MM.1S (cell line): ENCODE measurements at regions not wholly inside any gene's neighbourhood (a gene's known extent, or its start where the extent isn't known, plus 50 kb on each side); places are given as distances from the start of the nearest gene placed in this dataset.

Experiments
- DNase-seq: peaks from one replicate; pipeline ENCODE4 v3.0.0-alpha.2; 2015
- H2AFZ ChIP-seq: fragments of 300-600 bp; sonication (generic); 2 replicates; pipeline ENCODE4 v1.6.0; 2016; ENCODE audit warnings: antibody characterized with exemption, low read length
- H3F3A ChIP-seq: fragments of 300-600 bp; sonication (generic); 2 replicates; pipeline ENCODE4 v1.6.1; 2016; ENCODE audit warnings: mild to moderate bottlenecking, antibody characterized with exemption, low read length, moderate library complexity, mixed read lengths; ENCODE audit not compliant: insufficient read depth
- H3K27ac ChIP-seq: fragments of 300-600 bp; sonication (generic); 2 replicates; pipeline ENCODE4 v1.5.1; 2016; ENCODE audit warnings: mild to moderate bottlenecking, low read length
- H3K27me3 ChIP-seq: fragments of 300-600 bp; sonication (generic); replicated peaks from 2 replicates; pipeline ENCODE4 v1.6.0; 2016; ENCODE audit warnings: low read length; ENCODE audit not compliant: insufficient read depth
- H3K36me3 ChIP-seq: fragments of 300-600 bp; sonication (generic); replicated peaks from 2 replicates; pipeline ENCODE4 v1.6.1; 2016; ENCODE audit warnings: mild to moderate bottlenecking, low read length, mixed read lengths; ENCODE audit not compliant: insufficient read depth
- H3K4me1 ChIP-seq: fragments of 300-600 bp; sonication (generic); 2 replicates; pipeline ENCODE4 v1.6.1; 2016; ENCODE audit warnings: low read length, mixed read lengths
- H3K4me2 ChIP-seq: fragments of 300-600 bp; sonication (generic); 2 replicates; pipeline ENCODE4 v1.6.0; 2016; ENCODE audit warnings: low read depth, low read length
- H3K4me3 ChIP-seq: fragments of 300-600 bp; sonication (generic); 2 replicates; pipeline ENCODE4 v1.5.1; 2016; ENCODE audit warnings: low read length, mixed read lengths
- H3K79me2 ChIP-seq: fragments of 300-600 bp; sonication (generic); 2 replicates; pipeline ENCODE4 v1.6.1; 2016; ENCODE audit warnings: mixed run types, low read length, mixed read lengths
- H3K9ac ChIP-seq: fragments of 300-600 bp; sonication (generic); 2 replicates; pipeline ENCODE4 v1.6.1; 2016; ENCODE audit warnings: low read length, mixed read lengths
- H3K9me2 ChIP-seq: fragments of 300-600 bp; sonication (generic); replicated peaks from 2 replicates; pipeline ENCODE4 v1.6.1; 2016; ENCODE audit warnings: mild to moderate bottlenecking, low read length, mixed read lengths; ENCODE audit not compliant: insufficient read depth
- H3K9me3 ChIP-seq: fragments of 300-600 bp; sonication (generic); replicated peaks from 2 replicates; pipeline ENCODE4 v1.6.1; 2016; ENCODE audit warnings: mild to moderate bottlenecking, low read length, mixed read lengths; ENCODE audit not compliant: insufficient read depth
- H4K20me1 ChIP-seq: fragments of 300-600 bp; sonication (generic); 2 replicates; pipeline ENCODE4 v1.6.1; 2016; ENCODE audit warnings: mild to moderate bottlenecking, low read length, moderate library complexity, mixed read lengths; ENCODE audit not compliant: insufficient read depth
- EZH2 ChIP-seq: fragments of 300-600 bp; sonication (generic); optimal IDR thresholded peaks from 2 replicates; pipeline ENCODE3; 2017; ENCODE audit warnings: low read depth, mild to moderate bottlenecking, antibody characterized with exemption, low read length, mixed read lengths
- EZH2phosphoT487 ChIP-seq: fragments of 300-600 bp; sonication (generic); IDR thresholded peaks from 2 replicates; pipeline ENCODE4 v1.6.1; 2018; ENCODE audit warnings: antibody characterized with exemption, low read length
- TF ChIP-seq, protein P1 (sequence below): fragments of 300-600 bp; sonication (generic); IDR thresholded peaks from 2 replicates; pipeline ENCODE4 v1.5.1; 2016; ENCODE audit warnings: antibody characterized with exemption, low read length, mixed read lengths

DNA sequence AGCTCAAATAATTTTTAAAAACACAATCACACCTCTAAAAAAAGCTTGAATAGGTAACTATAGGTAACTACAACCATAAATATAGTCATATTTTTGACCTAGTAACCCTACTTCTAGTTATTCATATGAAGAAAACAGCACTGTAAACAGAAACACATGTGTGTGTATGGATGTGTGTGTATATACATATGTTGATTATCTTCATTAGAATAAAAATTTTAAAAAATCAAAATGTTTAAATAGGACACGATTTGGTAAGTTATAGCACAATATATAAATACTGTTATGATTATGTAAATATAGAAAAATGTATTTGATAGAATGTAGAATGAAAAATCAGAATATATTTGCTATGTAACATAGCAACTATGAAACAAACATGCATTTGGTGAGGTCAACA, 258.1 kb upstream of the GK2 start:
- Histone ChIP-seq H4K20me1 (no peaks in the 10 kb centered on the region), H3K36me3 (no peaks in the 10 kb centered on the region), H3K9me2 (no peaks in the 10 kb centered on the region), H3K9ac (no peak overlapping the region), H3F3A (no peaks in the 10 kb centered on the region), H3K4me1 (no peaks in the 10 kb centered on the region), H3K27me3 (no peaks in the 10 kb centered on the region), H3K4me2 (no peak overlapping the region), H2AFZ (no peak overlapping the region), H3K27ac (no peak overlapping the region), H3K79me2 (no peaks in the 10 kb centered on the region), H3K4me3 (no peak overlapping the region), H3K9me3 (no peaks in the 10 kb centered on the region)
- DNase-seq: no peak
- TF ChIP-seq, protein P1, sequence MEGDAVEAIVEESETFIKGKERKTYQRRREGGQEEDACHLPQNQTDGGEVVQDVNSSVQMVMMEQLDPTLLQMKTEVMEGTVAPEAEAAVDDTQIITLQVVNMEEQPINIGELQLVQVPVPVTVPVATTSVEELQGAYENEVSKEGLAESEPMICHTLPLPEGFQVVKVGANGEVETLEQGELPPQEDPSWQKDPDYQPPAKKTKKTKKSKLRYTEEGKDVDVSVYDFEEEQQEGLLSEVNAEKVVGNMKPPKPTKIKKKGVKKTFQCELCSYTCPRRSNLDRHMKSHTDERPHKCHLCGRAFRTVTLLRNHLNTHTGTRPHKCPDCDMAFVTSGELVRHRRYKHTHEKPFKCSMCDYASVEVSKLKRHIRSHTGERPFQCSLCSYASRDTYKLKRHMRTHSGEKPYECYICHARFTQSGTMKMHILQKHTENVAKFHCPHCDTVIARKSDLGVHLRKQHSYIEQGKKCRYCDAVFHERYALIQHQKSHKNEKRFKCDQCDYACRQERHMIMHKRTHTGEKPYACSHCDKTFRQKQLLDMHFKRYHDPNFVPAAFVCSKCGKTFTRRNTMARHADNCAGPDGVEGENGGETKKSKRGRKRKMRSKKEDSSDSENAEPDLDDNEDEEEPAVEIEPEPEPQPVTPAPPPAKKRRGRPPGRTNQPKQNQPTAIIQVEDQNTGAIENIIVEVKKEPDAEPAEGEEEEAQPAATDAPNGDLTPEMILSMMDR: no peak
- TF ChIP-seq EZH2phosphoT487: no peak
- TF ChIP-seq EZH2: no peak

DNA sequence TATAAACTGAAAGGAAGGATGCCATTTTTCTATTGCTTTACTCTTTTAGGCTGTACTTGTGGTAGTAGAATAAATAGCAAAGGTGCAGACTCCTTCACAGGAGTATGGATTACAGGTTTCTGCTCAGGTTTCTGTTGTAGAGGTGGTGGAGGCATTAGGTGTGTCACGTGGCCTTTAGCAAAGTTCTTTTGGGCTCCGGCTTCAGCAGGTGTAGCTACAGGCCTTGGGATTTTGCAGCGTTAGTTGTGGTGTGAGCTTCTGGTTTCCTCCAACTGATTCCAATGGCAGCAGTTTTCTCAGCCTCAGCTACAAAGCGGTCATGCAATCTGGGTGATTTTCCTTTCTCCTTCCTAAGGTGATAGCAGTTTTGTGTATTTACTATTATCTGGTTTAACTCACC, 255.8 kb upstream of the GK2 start:
- Histone ChIP-seq H2AFZ (no peak overlapping the region), H3K27ac (no peak overlapping the region), H3K79me2 (no peaks in the 10 kb centered on the region), H3K9me3 (no peaks in the 10 kb centered on the region), H3K4me3 (no peak overlapping the region), H4K20me1 (no peaks in the 10 kb centered on the region), H3K36me3 (no peaks in the 10 kb centered on the region), H3K4me1 (no peaks in the 10 kb centered on the region), H3K9ac (no peak overlapping the region), H3F3A (no peaks in the 10 kb centered on the region), H3K27me3 (no peaks in the 10 kb centered on the region), H3K4me2 (no peak overlapping the region), H3K9me2 (no peaks in the 10 kb centered on the region)
- TF ChIP-seq EZH2 (no peak), EZH2phosphoT487 (no peak)
- TF ChIP-seq, protein P1: no peak
- DNase-seq: no peak

DNA sequence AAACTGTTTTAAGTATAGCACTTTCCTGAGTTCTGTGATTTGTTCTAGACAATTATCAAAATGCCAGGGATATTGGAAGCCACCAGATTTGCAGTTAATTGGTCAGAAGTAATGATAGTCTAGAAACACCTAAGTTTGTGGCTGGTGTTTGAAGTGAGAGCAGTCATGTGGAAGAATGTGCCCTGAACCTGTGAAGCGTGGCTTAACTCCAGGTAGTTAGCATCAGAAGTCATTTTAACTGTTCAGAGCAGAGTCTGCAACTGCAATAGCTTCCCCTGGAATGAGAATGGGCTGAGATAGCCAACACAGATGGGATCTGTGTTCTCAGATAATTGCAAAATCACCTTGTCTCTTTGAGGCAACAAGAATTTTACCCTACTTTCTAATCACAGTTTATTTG, 255.1 kb upstream of the GK2 start:
- no peak overlapping the region for H3K4me3 ChIP-seq

More for the DNA sequence above, 255.1 kb upstream of the GK2 start:
- no peaks in the 10 kb centered on the region for H4K20me1 ChIP-seq
- TF ChIP-seq EZH2phosphoT487 (no peak), EZH2 (no peak)
- TF ChIP-seq, protein P1: no peak
- H3K27me3 ChIP-seq: no peaks in the 10 kb centered on the region
- no peaks in the 10 kb centered on the region for H3K79me2 ChIP-seq
- no peak overlapping the region for H3K27ac ChIP-seq
- no peak overlapping the region for H3K9ac ChIP-seq
- no peak overlapping the region for H2AFZ ChIP-seq
- no peaks in the 10 kb centered on the region for H3K4me1 ChIP-seq
- no peaks in the 10 kb centered on the region for H3F3A ChIP-seq
- H3K9me3 ChIP-seq: no peaks in the 10 kb centered on the region
- H3K36me3 ChIP-seq: no peaks in the 10 kb centered on the region
- no peak overlapping the region for H3K4me2 ChIP-seq
- no peak for DNase-seq
- H3K9me2 ChIP-seq: no peaks in the 10 kb centered on the region
